Peyer's patch (tissue), 4 donors: ENCODE measurements at regions not wholly inside any gene's neighbourhood (a gene's known extent, or its start where the extent isn't known, plus 50 kb on each side); places are given as distances from the start of the nearest gene placed in this dataset.

ENCODE experiments used
- CTCF ChIP-seq, 6 experiments: fragments of 450-650 bp in 4 of 6; fragments of 200-600 bp in 2 of 6; sonication (generic) in 1 of 6; IDR thresholded peaks; one replicate each; pipeline ENCODE4 v1.5.1; 2017 to 2019; ENCODE audit warnings: antibody characterized with exemption in 6 of 6, mild to moderate bottlenecking in 3 of 6, moderate library complexity in 1 of 6
- POLR2A ChIP-seq, 2 donors: fragments of 450-650 bp; IDR thresholded peaks; one replicate each; pipeline ENCODE4 v1.5.1; 2017; ENCODE audit warnings: antibody characterized with exemption in 2 of 2, mild to moderate bottlenecking in 2 of 2, moderate library complexity in 2 of 2

DNA sequence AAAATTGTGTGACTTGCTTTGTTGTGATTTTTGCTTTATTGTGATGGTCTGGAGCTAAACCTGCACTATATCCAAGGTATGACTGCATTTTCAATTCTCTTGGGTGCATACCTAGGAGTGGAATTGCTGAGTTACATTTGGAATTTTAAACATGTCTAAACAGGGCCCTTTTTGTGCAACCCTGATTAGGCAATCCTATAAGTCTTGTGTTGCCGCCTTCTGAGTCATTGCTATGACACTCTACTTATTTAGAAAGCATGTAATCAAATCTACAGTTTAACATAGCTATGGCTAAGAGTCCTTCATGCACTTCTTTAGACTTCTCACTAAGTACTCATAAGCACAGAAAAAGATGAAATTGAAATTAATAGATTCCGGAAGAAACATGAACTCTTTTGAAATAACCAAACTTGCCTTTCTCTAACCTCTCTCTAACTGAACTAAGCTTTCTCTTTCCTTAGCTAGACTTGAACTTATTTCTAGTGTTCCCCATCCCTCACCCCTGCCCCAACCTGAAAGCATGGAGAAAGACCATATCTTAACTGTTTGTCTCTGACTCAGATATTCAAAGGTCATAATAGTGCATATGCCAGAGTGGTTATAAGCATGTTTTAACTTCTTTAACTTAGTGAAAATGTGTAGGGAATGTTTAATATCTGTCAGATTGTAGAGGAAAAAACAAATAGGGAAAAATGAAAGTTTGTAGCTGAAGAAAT lies 203.0 kb downstream of the SNAPC1 start:
- TF ChIP-seq CTCF (IDR thresholded peaks at IDR 0.05) = no peak
- no peak for TF ChIP-seq POLR2A (IDR thresholded peaks at IDR 0.05)
